WERI-Rb-1 (cell line): ENCODE measurements at regions not wholly inside any gene's neighbourhood (a gene's known extent, or its start where the extent isn't known, plus 50 kb on each side); places are given as distances from the start of the nearest gene placed in this dataset.

Source experiments
- DNase-seq: peaks from one replicate; pipeline ENCODE4 v3.0.0-alpha.2; 2020
- H3K27ac ChIP-seq: fragments of 250-450 bp; sonication (Bioruptor Pico); 2 replicates; pipeline ENCODE4 v1.5.1; 2020; ENCODE audit warnings: mild to moderate bottlenecking, moderate library complexity
- H3K27me3 ChIP-seq: fragments of 250-450 bp; sonication (Bioruptor Pico); 2 replicates; pipeline ENCODE4 v1.5.1; 2021; ENCODE audit warnings: mild to moderate bottlenecking, low read depth, moderate library complexity; ENCODE audit not compliant: insufficient read depth, severe bottlenecking
- H3K36me3 ChIP-seq: fragments of 250-450 bp; sonication (Bioruptor Pico); 2 replicates; pipeline ENCODE4 v1.5.1; 2020; ENCODE audit warnings: mild to moderate bottlenecking, moderate library complexity
- H3K4me3 ChIP-seq: 2 replicates; pipeline ENCODE4 v1.5.1; 2011; ENCODE audit warnings: low read depth, mild to moderate bottlenecking, control low read depth, low read length
- H3K9me3 ChIP-seq: fragments of 250-450 bp; sonication (Bioruptor Pico); 2 replicates; pipeline ENCODE4 v1.5.1; 2021; ENCODE audit warnings: mild to moderate bottlenecking, moderate library complexity; ENCODE audit not compliant: severe bottlenecking
- CTCF ChIP-seq: IDR thresholded peaks from 2 replicates; pipeline ENCODE4 v1.5.1; 2011; ENCODE audit warnings: low read depth, mild to moderate bottlenecking, control low read depth, inconsistent platforms, low read length

GRCh38 chr3:64301476-64301875 is 76.2 kb upstream of the PRICKLE2 start:
- Histone ChIP-seq H3K9me3 (peaks cover 9% of the 10 kb centered on the region), H3K27me3 (no peaks in the 10 kb centered on the region), H3K36me3 (no peaks in the 10 kb centered on the region), H3K4me3 (no peak overlapping the region), H3K27ac (no peak overlapping the region)
- TF ChIP-seq CTCF = no peak
- no peak for DNase-seq

- Histone ChIP-seq H3K9me3 (peaks cover 9% of the 10 kb centered on the region), H3K27me3 (no peaks in the 10 kb centered on the region), H3K36me3 (no peaks in the 10 kb centered on the region), H3K4me3 (no peak overlapping the region), H3K27ac (no peak overlapping the region)
- TF ChIP-seq CTCF = no peak
- DNase-seq = no peak
Measured at GRCh38 chr3:64300790-64301423, 75.6 kb upstream of the PRICKLE2 start.

GRCh38 chr3:64299206-64299605 is 73.9 kb upstream of the PRICKLE2 start:
- no peak for TF ChIP-seq CTCF
- no peak overlapping the region for H3K27ac ChIP-seq
- H3K27me3 ChIP-seq = no peaks in the 10 kb centered on the region
- H3K9me3 ChIP-seq = peaks cover 9% of the 10 kb centered on the region
- DNase-seq = no peak
- H3K4me3 ChIP-seq = no peak overlapping the region
- no peaks in the 10 kb centered on the region for H3K36me3 ChIP-seq

GRCh38 chr3:64297563-64297962 is 72.3 kb upstream of the PRICKLE2 start:
- Histone ChIP-seq H3K27ac (no peak overlapping the region), H3K9me3 (peaks cover 9% of the 10 kb centered on the region), H3K36me3 (no peaks in the 10 kb centered on the region), H3K4me3 (no peak overlapping the region), H3K27me3 (no peaks in the 10 kb centered on the region)
- TF ChIP-seq CTCF = no peak
- DNase-seq = no peak

- Histone ChIP-seq H3K4me3 (no peak overlapping the region), H3K27me3 (no peaks in the 10 kb centered on the region), H3K9me3 (peaks cover 9% of the 10 kb centered on the region), H3K27ac (no peak overlapping the region), H3K36me3 (no peaks in the 10 kb centered on the region)
- TF ChIP-seq CTCF = no peak
- DNase-seq = no peak
Measured at GRCh38 chr3:64295594-64295993, 70.3 kb upstream of the PRICKLE2 start.

GRCh38 chr3:64294771-64295170 is 69.5 kb upstream of the PRICKLE2 start:
- DNase-seq = no peak
- peaks cover 9% of the 10 kb centered on the region for H3K9me3 ChIP-seq

More at GRCh38 chr3:64294771-64295170, 69.5 kb upstream of the PRICKLE2 start:
- Histone ChIP-seq H3K36me3 (no peaks in the 10 kb centered on the region), H3K27me3 (no peaks in the 10 kb centered on the region), H3K27ac (no peak overlapping the region), H3K4me3 (no peak overlapping the region)
- no peak for TF ChIP-seq CTCF
